ENCODE measurements at regions not wholly inside any gene's neighbourhood (a gene's known extent, or its start where the extent isn't known, plus 50 kb on each side); places are given as distances from the start of the nearest gene placed in this dataset.

DNA sequence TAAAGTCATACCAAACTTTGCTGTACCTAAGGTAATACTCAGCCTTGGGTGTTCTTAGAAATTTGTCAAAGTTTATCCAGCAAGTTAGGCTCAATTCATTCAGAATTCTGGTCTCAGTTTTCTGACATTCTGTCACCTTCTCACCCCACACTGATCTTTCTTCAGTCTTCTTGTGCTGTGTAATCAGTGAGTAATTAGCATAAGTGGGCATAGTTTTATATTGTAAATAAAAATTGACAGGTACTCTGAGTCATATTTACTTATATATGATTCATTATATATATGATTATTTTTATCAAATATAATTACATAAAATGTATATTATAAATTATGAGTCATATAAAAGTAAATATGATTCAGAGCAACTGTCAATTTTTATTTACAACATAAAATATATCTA is 170.9 kb upstream of the MAGI2 start:
- Mint-ChIP-seq H3K27me3 (ENCODE audit: low read depth) (no peaks in the 10 kb centered on the region), H3K27ac (no peak overlapping the region), H3K9me3 (no peaks in the 10 kb centered on the region), H3K4me3 (no peak overlapping the region), H3K36me3 (no peaks in the 10 kb centered on the region), H3K4me1 (no peaks in the 10 kb centered on the region)
- no peak for DNase-seq (ENCODE audit: low spot score)
- no peak for ATAC-seq
- no peak for TF ChIP-seq TP53 (CRISPR knock-in tag; IDR thresholded peaks at IDR 0.05)
- no peak for TF ChIP-seq ARID4B (CRISPR knock-in tag; IDR thresholded peaks at IDR 0.05; ENCODE audit: borderline replicate concordance)
- TF ChIP-seq E2F1 (CRISPR knock-in tag; IDR thresholded peaks at IDR 0.05), result no peak
- no peak for TF ChIP-seq GABPB1 (CRISPR knock-in tag; IDR thresholded peaks at IDR 0.05)
- TF ChIP-seq ZNF232 (CRISPR knock-in tag; IDR thresholded peaks at IDR 0.05), result no peak
- TF ChIP-seq, protein P1, sequence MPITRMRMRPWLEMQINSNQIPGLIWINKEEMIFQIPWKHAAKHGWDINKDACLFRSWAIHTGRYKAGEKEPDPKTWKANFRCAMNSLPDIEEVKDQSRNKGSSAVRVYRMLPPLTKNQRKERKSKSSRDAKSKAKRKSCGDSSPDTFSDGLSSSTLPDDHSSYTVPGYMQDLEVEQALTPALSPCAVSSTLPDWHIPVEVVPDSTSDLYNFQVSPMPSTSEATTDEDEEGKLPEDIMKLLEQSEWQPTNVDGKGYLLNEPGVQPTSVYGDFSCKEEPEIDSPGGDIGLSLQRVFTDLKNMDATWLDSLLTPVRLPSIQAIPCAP (CRISPR knock-in tag; IDR thresholded peaks at IDR 0.05), result no peak
- TF ChIP-seq TEAD1 (CRISPR knock-in tag; IDR thresholded peaks at IDR 0.05), result no peak
- ChIA-PET POLR2A (no interaction called here), CTCF (no interaction called here)

GRCh38 chr7:79622781-79623180 is 169.3 kb upstream of the MAGI2 start:
- DNase-seq (ENCODE audit: low spot score) (no peak), ATAC-seq (no peak)
- no peaks in the 10 kb centered on the region for H3K9me3 Mint-ChIP-seq
- H3K27me3 Mint-ChIP-seq (ENCODE audit: low read depth), result no peaks in the 10 kb centered on the region
- ChIA-PET CTCF (no interaction called here), POLR2A (no interaction called here)
- H3K4me1 Mint-ChIP-seq, result no peaks in the 10 kb centered on the region
- H3K27ac Mint-ChIP-seq, result no peak overlapping the region
- TF ChIP-seq E2F1 (CRISPR knock-in tag; IDR thresholded peaks at IDR 0.05), result no peak
- TF ChIP-seq MXD4 (CRISPR knock-in tag; IDR thresholded peaks at IDR 0.05; ENCODE audit: borderline replicate concordance), result no peak
- TF ChIP-seq NR2C2 (CRISPR knock-in tag; IDR thresholded peaks at IDR 0.05), result no peak
- no peak for TF ChIP-seq ZNF416 (CRISPR knock-in tag; IDR thresholded peaks at IDR 0.05)
- TF ChIP-seq, protein P2, sequence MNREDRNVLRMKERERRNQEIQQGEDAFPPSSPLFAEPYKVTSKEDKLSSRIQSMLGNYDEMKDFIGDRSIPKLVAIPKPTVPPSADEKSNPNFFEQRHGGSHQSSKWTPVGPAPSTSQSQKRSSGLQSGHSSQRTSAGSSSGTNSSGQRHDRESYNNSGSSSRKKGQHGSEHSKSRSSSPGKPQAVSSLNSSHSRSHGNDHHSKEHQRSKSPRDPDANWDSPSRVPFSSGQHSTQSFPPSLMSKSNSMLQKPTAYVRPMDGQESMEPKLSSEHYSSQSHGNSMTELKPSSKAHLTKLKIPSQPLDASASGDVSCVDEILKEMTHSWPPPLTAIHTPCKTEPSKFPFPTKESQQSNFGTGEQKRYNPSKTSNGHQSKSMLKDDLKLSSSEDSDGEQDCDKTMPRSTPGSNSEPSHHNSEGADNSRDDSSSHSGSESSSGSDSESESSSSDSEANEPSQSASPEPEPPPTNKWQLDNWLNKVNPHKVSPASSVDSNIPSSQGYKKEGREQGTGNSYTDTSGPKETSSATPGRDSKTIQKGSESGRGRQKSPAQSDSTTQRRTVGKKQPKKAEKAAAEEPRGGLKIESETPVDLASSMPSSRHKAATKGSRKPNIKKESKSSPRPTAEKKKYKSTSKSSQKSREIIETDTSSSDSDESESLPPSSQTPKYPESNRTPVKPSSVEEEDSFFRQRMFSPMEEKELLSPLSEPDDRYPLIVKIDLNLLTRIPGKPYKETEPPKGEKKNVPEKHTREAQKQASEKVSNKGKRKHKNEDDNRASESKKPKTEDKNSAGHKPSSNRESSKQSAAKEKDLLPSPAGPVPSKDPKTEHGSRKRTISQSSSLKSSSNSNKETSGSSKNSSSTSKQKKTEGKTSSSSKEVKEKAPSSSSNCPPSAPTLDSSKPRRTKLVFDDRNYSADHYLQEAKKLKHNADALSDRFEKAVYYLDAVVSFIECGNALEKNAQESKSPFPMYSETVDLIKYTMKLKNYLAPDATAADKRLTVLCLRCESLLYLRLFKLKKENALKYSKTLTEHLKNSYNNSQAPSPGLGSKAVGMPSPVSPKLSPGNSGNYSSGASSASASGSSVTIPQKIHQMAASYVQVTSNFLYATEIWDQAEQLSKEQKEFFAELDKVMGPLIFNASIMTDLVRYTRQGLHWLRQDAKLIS (CRISPR knock-in tag; IDR thresholded peaks at IDR 0.05; ENCODE audit: borderline replicate concordance), result no peak
- no peak for TF ChIP-seq USF2 (CRISPR knock-in tag; IDR thresholded peaks at IDR 0.05)
- no peak overlapping the region for H3K4me3 Mint-ChIP-seq
- no peaks in the 10 kb centered on the region for H3K36me3 Mint-ChIP-seq
